NCI-H446 (cell line): ENCODE measurements at regions not wholly inside any gene's neighbourhood (a gene's known extent, or its start where the extent isn't known, plus 50 kb on each side); places are given as distances from the start of the nearest gene placed in this dataset.
A peak's percentile ranks its signal among the peaks of the same experiment; 100 is the strongest.
"Not testable (repeated sequence)": the region's sequence is repeated elsewhere in the genome, so short reads cannot be mapped to it uniquely, and the experiment has no call there.

Experiments used
- DNase-seq, 2 experiments: peaks; one replicate each; lab custom pipeline; 2025; lab: John Stamatoyannopoulos, UW

- no peak for DNase-seq
Observed at GRCh38 chr5:18732556-18733479, 1098.6 kb downstream of the TAF11L14 start.

- no peak for DNase-seq
Observed at GRCh38 chr5:18736051-18736398, 1101.8 kb downstream of the TAF11L14 start.

GRCh38 chr5:18736736-18737135 lies 1102.5 kb downstream of the TAF11L14 start:
- DNase-seq, result not testable (repeated sequence)

- DNase-seq, result no peak
Observed at GRCh38 chr5:18740301-18740700, 1106.0 kb downstream of the TAF11L14 start.

GRCh38 chr5:18742830-18743229 lies 1108.6 kb downstream of the TAF11L14 start:
- DNase-seq, result no peak

- no peak for DNase-seq
Observed at GRCh38 chr5:18744441-18744840, 1110.2 kb downstream of the TAF11L14 start.

GRCh38 chr5:18745042-18745987 lies 1111.1 kb downstream of the TAF11L14 start:
- no peak for DNase-seq

- DNase-seq, result no peak
Observed at GRCh38 chr5:18745988-18746615, 1111.8 kb downstream of the TAF11L14 start.

- DNase-seq, result no peak
Observed at GRCh38 chr5:18749763-18750162, 1115.5 kb downstream of the TAF11L14 start.

- no peak for DNase-seq
Observed at GRCh38 chr5:18752317-18752716, 1118.1 kb downstream of the TAF11L14 start.

- no peak for DNase-seq
Observed at GRCh38 chr5:18754201-18754600, 1119.9 kb downstream of the TAF11L14 start.

- DNase-seq, result peak in 1 of 2 experiments; percentile 15
Observed at GRCh38 chr5:18761801-18762200, 1127.5 kb downstream of the TAF11L14 start.

GRCh38 chr5:18764161-18764560 lies 1129.9 kb downstream of the TAF11L14 start:
- DNase-seq, result no peak

- DNase-seq, result no peak
Observed at GRCh38 chr5:18765304-18765703, 1131.0 kb downstream of the TAF11L14 start.

GRCh38 chr5:18771097-18771610 lies 1136.9 kb downstream of the TAF11L14 start:
- peak in 1 of 2 experiments; percentile 20 for DNase-seq

- peak in 1 of 2 experiments; percentile 24 for DNase-seq
Observed at GRCh38 chr5:18772475-18772874, 1138.2 kb downstream of the TAF11L14 start.

- no peak for DNase-seq
Observed at GRCh38 chr5:18778225-18778624, 1144.0 kb downstream of the TAF11L14 start.

- no peak for DNase-seq
Observed at GRCh38 chr5:18789218-18789998, 1155.1 kb downstream of the TAF11L14 start.

GRCh38 chr5:18792145-18792544 lies 1157.9 kb downstream of the TAF11L14 start:
- no peak for DNase-seq

GRCh38 chr5:18797222-18797621 lies 1163.0 kb downstream of the TAF11L14 start:
- no peak for DNase-seq

GRCh38 chr5:18798058-18798457 lies 1163.8 kb downstream of the TAF11L14 start:
- DNase-seq, result no peak
